Panc1 (cell line): ENCODE measurements at regions not wholly inside any gene's neighbourhood (a gene's known extent, or its start where the extent isn't known, plus 50 kb on each side); places are given as distances from the start of the nearest gene placed in this dataset.

Source experiments
- ATAC-seq: fragments of 200-7000 bp; cut with Tn5 transposase; 2 replicates; pipeline ENCODE4 v1.9.1; 2020; ENCODE audit warnings: mild to moderate bottlenecking, moderate library complexity
- BruUV-seq: library from RNA; stranded (reverse); fragments of 400-500 nt; replicated peaks from 2 replicates; lab custom pipeline; 2021; lab: Mats Ljungman, UMichigan
- CTCF ChIA-PET: fragments of 300-600 bp; sonication (Branson Sonifier 250); formaldehyde crosslinking; loops from one replicate; lab custom pipeline; 2022; ENCODE audit warnings: antibody characterized with exemption; lab: Charles Lee
- POLR2A ChIA-PET: fragments of 300-600 bp; sonication (Branson Sonifier 250); formaldehyde crosslinking; loops from one replicate; lab custom pipeline; 2022; ENCODE audit warnings: antibody characterized with exemption; lab: Charles Lee
- DNase-seq: peaks from one replicate; pipeline ENCODE4 v3.0.0-alpha.2; 2010; ENCODE audit warnings: low read depth, low spot score
- H3K27ac ChIP-seq: 2 replicates; pipeline ENCODE4 v1.5.1; 2011; ENCODE audit warnings: mild to moderate bottlenecking, low read length, inconsistent platforms
- H3K27me3 ChIP-seq: fragments of 200-500 bp; sonication (Bioruptor generic); 2 replicates; pipeline ENCODE4 v1.6.0; 2014; ENCODE audit warnings: low read length, inconsistent platforms; ENCODE audit not compliant: control insufficient read depth, insufficient read depth
- H3K36me3 ChIP-seq: fragments of 200-500 bp; sonication (Bioruptor generic); 2 replicates; pipeline ENCODE4 v1.5.1; 2014; ENCODE audit warnings: inconsistent platforms, mild to moderate bottlenecking, low read length, moderate library complexity; ENCODE audit not compliant: control insufficient read depth, insufficient read depth
- H3K4me1 ChIP-seq: 2 replicates; pipeline ENCODE4 v1.5.1; 2011; ENCODE audit warnings: inconsistent platforms, mild to moderate bottlenecking, low read length, moderate library complexity; ENCODE audit not compliant: control insufficient read depth, insufficient read depth
- H3K4me3 ChIP-seq, 2 experiments: 2 replicates each; pipeline ENCODE4 v1.5.1; 2011 to 2012; ENCODE audit warnings: low read depth in 2 of 2, low read length in 2 of 2, mild to moderate bottlenecking in 2 of 2, inconsistent platforms in 1 of 2, moderate library complexity in 1 of 2
- H3K9me3 ChIP-seq: fragments of 200-500 bp; sonication (Bioruptor generic); 2 replicates; pipeline ENCODE4 v1.5.1; 2014; ENCODE audit warnings: low read depth, mild to moderate bottlenecking, inconsistent platforms, low read length, moderate library complexity; ENCODE audit not compliant: control insufficient read depth, insufficient read depth
- POLR2AphosphoS5 ChIP-seq: IDR thresholded peaks from 2 replicates; pipeline ENCODE4 v1.6.1; 2012; ENCODE audit warnings: mild to moderate bottlenecking, low read depth, low read length, moderate library complexity
- REST ChIP-seq, 2 experiments: IDR thresholded peaks; 2 replicates each; pipeline ENCODE4 v1.6.1; 2011 to 2012; ENCODE audit warnings: low read depth in 2 of 2, control low read depth in 1 of 2, low read length in 1 of 2, mild to moderate bottlenecking in 1 of 2, moderate library complexity in 1 of 2; ENCODE audit not compliant: insufficient read depth in 1 of 2
- SIN3A ChIP-seq: IDR thresholded peaks from 2 replicates; pipeline ENCODE4 v1.6.1; 2012; ENCODE audit warnings: low read depth, mild to moderate bottlenecking, low read length, moderate library complexity, borderline replicate concordance; ENCODE audit not compliant: insufficient read depth
- TCF7L2 ChIP-seq: IDR thresholded peaks from 2 replicates; pipeline ENCODE4 v1.6.1; 2011; ENCODE audit warnings: mild to moderate bottlenecking, low read depth, low read length, inconsistent platforms
- in situ Hi-C: cut with HindIII; loops from 2 replicates; pipeline ENCODE4 v1.10.0; 2016; ENCODE audit warnings: low sequenced_read_pairs, low pct_unique_long_range_greater_than_20kb
- intact Hi-C: fragments of 100-400 bp; cut with micrococcal nuclease; formaldehyde crosslinking; loops from one replicate; pipeline ENCODE4 v1.10.0; 2022; ENCODE audit not compliant: unreplicated experiment
- TF ChIP-seq, protein P1 (sequence below): fragments of 450-650 bp; IDR thresholded peaks from 2 replicates; pipeline ENCODE4 v1.5.1; 2017; ENCODE audit warnings: mild to moderate bottlenecking

DNA sequence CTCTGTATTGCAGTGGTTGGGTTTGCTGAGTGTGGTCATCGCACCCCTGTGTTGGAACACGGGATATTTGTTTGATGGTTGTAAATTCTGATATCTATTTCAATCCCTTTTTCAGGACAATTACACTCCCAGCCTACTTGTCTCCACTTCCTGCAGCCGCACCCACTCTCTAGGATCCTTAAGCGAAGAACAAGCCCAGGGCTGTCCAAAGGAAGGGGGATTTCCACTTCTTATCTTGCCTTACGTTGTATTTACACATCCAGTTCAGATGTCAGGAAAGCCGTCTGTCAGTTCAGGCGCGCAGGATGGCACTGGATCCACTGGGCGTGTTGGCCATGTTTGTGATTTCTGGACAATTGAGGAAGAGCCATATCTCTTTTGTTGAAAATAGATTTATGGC is 834.5 kb upstream of the SALL3 start:
- no TSS peak for BruUV-seq
- no peak overlapping the region for H3K27ac ChIP-seq
- H3K4me1 ChIP-seq, result no peaks in the 10 kb centered on the region
- TF ChIP-seq SIN3A (no peak), REST (IDR thresholded peaks at IDR 0.05; ENCODE audit: insufficient read depth in 1 of 2, low read depth in 2 of 2, low read length in 1 of 2) (no peak), TCF7L2 (no peak), POLR2AphosphoS5 (no peak)
- TF ChIP-seq, protein P1, sequence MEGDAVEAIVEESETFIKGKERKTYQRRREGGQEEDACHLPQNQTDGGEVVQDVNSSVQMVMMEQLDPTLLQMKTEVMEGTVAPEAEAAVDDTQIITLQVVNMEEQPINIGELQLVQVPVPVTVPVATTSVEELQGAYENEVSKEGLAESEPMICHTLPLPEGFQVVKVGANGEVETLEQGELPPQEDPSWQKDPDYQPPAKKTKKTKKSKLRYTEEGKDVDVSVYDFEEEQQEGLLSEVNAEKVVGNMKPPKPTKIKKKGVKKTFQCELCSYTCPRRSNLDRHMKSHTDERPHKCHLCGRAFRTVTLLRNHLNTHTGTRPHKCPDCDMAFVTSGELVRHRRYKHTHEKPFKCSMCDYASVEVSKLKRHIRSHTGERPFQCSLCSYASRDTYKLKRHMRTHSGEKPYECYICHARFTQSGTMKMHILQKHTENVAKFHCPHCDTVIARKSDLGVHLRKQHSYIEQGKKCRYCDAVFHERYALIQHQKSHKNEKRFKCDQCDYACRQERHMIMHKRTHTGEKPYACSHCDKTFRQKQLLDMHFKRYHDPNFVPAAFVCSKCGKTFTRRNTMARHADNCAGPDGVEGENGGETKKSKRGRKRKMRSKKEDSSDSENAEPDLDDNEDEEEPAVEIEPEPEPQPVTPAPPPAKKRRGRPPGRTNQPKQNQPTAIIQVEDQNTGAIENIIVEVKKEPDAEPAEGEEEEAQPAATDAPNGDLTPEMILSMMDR, result no peak
- H3K27me3 ChIP-seq, result no peaks in the 10 kb centered on the region; the same call in 1 of the 2 replicates
- in situ Hi-C loops (no loop called here), intact Hi-C loops (no loop called here)
- no peak for DNase-seq
- POLR2A ChIA-PET, result interaction anchor here (0.6 kb wide), 1 partner anchor 232 kb away, joined by 7 read pairs; no protein-coding TSS in a partner anchor
- no peaks in the 10 kb centered on the region for H3K9me3 ChIP-seq
- CTCF ChIA-PET, result no interaction called here
- H3K4me3 ChIP-seq, result no peak overlapping the region
- no peak for ATAC-seq
- H3K36me3 ChIP-seq, result no peaks in the 10 kb centered on the region

DNA sequence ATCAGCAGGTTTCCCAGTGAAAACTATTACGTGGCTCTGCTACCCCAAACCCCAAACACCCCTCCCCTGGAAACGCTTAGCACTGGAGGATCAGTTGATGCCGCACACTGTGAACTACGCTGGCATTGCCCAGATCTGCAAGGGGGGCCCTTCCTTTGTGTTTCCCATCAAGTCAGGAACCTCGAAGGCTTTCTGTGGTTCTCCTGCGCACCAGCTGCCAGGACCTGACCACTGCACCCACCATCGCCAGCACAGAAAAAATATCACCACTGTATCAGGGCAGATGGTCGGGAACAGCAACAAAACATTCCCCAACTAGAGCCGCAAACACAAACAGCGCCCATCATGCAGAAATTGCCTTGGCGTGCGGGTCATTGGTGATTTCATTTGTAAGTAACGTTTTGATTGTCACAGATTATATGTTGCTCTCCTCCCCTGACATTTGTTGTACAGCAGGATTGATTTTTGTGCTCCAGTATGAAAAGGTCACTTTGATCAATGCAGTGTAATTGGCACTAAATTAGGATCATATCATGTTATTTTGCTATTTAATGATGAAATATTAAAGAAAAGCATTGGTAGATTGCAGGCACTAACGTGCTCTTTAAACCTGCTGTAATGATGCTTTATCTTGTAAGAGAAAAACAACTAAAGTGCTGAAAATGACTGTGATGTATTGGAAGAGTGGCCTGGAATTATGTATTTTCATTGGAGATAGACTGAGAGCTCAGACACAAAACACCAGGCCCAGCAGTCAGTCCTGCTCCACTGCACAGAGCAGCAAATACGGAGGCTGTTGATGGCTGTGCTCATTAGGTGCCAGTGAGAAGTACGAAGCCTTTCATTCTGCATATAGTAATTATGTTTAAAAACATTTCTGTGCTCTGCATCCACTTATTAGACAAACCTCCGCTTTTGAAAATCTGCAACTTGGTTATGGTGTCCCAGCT is 833.2 kb upstream of the SALL3 start:
- H3K36me3 ChIP-seq, result no peaks in the 10 kb centered on the region
- no peaks in the 10 kb centered on the region; the same call in 1 of the 2 replicates for H3K27me3 ChIP-seq
- H3K9me3 ChIP-seq, result no peaks in the 10 kb centered on the region
- intact Hi-C loops, result no loop called here
- H3K27ac ChIP-seq, result no peak overlapping the region
- CTCF ChIA-PET, result no interaction called here
- DNase-seq, result no peak
- no TSS peak for BruUV-seq
- in situ Hi-C loops, result no loop called here
- no peaks in the 10 kb centered on the region for H3K4me1 ChIP-seq
- ATAC-seq, result no peak
- H3K4me3 ChIP-seq, result no peak overlapping the region
- POLR2A ChIA-PET, result no interaction called here
- no peak for TF ChIP-seq SIN3A

GRCh38 chr18:78150590-78150989 is 829.0 kb upstream of the SALL3 start:
- DNase-seq (no peak), ATAC-seq (no peak)
- H3K27me3 ChIP-seq, result no peaks in the 10 kb centered on the region
- POLR2A ChIA-PET, result no interaction called here
- TF ChIP-seq SIN3A (no peak), REST (IDR thresholded peaks at IDR 0.05; ENCODE audit: insufficient read depth in 1 of 2, low read depth in 2 of 2, low read length in 1 of 2) (no peak), TCF7L2 (no peak), POLR2AphosphoS5 (no peak)
- TF ChIP-seq, protein P1, result no peak
- CTCF ChIA-PET, result no interaction called here
- intact Hi-C loops, result no loop called here
- in situ Hi-C loops, result no loop called here
- H3K9me3 ChIP-seq, result no peaks in the 10 kb centered on the region
- H3K4me1 ChIP-seq, result no peaks in the 10 kb centered on the region
- no peak overlapping the region for H3K27ac ChIP-seq
- H3K4me3 ChIP-seq, result no peak overlapping the region
- no peaks in the 10 kb centered on the region for H3K36me3 ChIP-seq
- BruUV-seq, result no TSS peak
